Ovary (tissue), 7 donors: ENCODE measurements at regions not wholly inside any gene's neighbourhood (a gene's known extent, or its start where the extent isn't known, plus 50 kb on each side); places are given as distances from the start of the nearest gene placed in this dataset.

Source experiments
- DNase-seq, 5 donors: peaks; one replicate each; pipeline ENCODE4 v3.0.0-alpha.2; 2019 to 2020
- H3K27ac ChIP-seq, 2 donors: fragments of 200-600 bp; one replicate each; pipeline versions ENCODE4 v1.5.1 to v1.8.0; 2019 to 2022
- H3K27me3 ChIP-seq: fragments of 200-600 bp; one replicate; pipeline ENCODE4 v1.8.0; 2022
- H3K36me3 ChIP-seq: fragments of 200-600 bp; sonication (generic); one replicate; pipeline ENCODE4 v1.5.1; 2019
- H3K4me1 ChIP-seq: one replicate; pipeline ENCODE4 v1.8.1; 2013; ENCODE audit warnings: mild to moderate bottlenecking, moderate library complexity; ENCODE audit not compliant: insufficient read depth
- H3K4me3 ChIP-seq: fragments of 200-600 bp; sonication (generic); one replicate; pipeline ENCODE4 v1.5.1; 2017
- H3K9me3 ChIP-seq, 2 donors: fragments of 200-600 bp in 1 of 2; sonication (generic) in 1 of 2; one replicate each; pipeline versions ENCODE4 v1.5.1 to v1.8.1; 2013 to 2019; ENCODE audit warnings: mild to moderate bottlenecking in 1 of 2, moderate library complexity in 1 of 2
- CTCF ChIP-seq, 3 donors: fragments of 450-650 bp in 2 of 3; fragments of 200-600 bp in 1 of 3; IDR thresholded peaks; one replicate each; pipeline versions ENCODE4 v1.5.1 to v1.8.0; 2016 to 2022; ENCODE audit warnings: antibody characterized with exemption in 3 of 3, mild to moderate bottlenecking in 1 of 3
- EP300 ChIP-seq: sonication (generic); formaldehyde crosslinking; IDR thresholded peaks from one replicate; pipeline ENCODE4 v1.6.1; 2017; ENCODE audit warnings: antibody characterized with exemption
- POLR2A ChIP-seq: fragments of 450-650 bp; IDR thresholded peaks from one replicate; pipeline ENCODE4 v1.6.1; 2017; ENCODE audit warnings: antibody characterized with exemption, mild to moderate bottlenecking, moderate library complexity
- WGBS, 3 donors: extraction: QIAGEN DNeasy Blood & Tissue Kit in 1 of 3; methylation state at CpG; one replicate each; pipeline versions ENCODE4 v1.1.5 to v1.1.7; 2013 to 2017; 5-methylcytosine and 5-hydroxymethylcytosine counted together
- intact Hi-C, 4 donors: fragments of 100-400 bp; cut with DNase I; formaldehyde crosslinking; loops; one replicate each; pipeline versions ENCODE4 v1.11.0 to v1.15.1; 2022 to 2023
- donor health status: DM: no; HTN: no; CAD: no; lungs with moderate emphysema.
- donor health status: DM: no; HTN: no; CAD: no.
- donor health status: Bipolar disorder and iron deficiency.
- donor health status: DM: no; HTN: no; CAD: no.
- donor health status: DM: yes; HTN: yes; CAD: no.

DNA sequence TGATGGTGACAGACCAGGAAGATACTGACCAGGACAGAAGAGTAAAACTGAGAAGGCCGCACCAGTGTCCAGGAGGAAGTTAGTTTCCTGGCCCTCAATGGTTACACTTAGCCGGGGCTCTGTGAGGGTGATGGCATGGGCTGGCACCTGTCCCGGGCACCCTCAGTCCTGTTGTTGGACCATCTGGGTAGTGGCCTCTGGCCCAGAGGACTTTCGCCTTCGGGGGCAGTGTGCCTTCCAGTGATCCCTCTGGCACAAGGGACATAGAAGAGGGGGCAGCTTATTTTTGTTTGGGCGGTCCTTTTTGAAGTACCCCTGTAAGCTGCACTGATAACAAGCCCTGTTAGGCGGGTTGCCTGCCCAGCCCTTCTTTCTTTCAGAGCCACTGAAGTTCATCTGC, 1108.6 kb downstream of the TAF11L14 start:
- Histone ChIP-seq H3K4me3 (no peak overlapping the region), H3K9me3 (no peaks in the 10 kb centered on the region), H3K27ac (no peak overlapping the region), H3K27me3 (no peaks in the 10 kb centered on the region), H3K4me1 (no peaks in the 10 kb centered on the region), H3K36me3 (no peaks in the 10 kb centered on the region)
- DNase-seq = no peak
- WGBS, 3 donors = 90 to 94% (median 92%) methylated on average over 7 of the region's 7 CpGs
- intact Hi-C loops = no loop called here
- no peak for TF ChIP-seq EP300
- TF ChIP-seq CTCF (IDR thresholded peaks at IDR 0.05) = no peak
- TF ChIP-seq POLR2A = no peak

GRCh38 chr5:18744441-18744840, 1110.2 kb downstream of the TAF11L14 start:
- Histone ChIP-seq H3K4me1 (no peaks in the 10 kb centered on the region), H3K27ac (no peak overlapping the region)
- WGBS, 3 donors = 86 to 92% (median 87%) methylated on average over 3 of the region's 3 CpGs

GRCh38 chr5:18745042-18745987, 1111.1 kb downstream of the TAF11L14 start:
- peak in 2 of 5 donors; percentile 17 to 29 for DNase-seq
- TF ChIP-seq EP300 (no peak), POLR2A (no peak), CTCF (IDR thresholded peaks at IDR 0.05) (no peak)
- intact Hi-C loops = no loop called here

More at GRCh38 chr5:18744441-18744840, 1110.2 kb downstream of the TAF11L14 start:
- Histone ChIP-seq H3K27me3 (no peaks in the 10 kb centered on the region), H3K36me3 (no peaks in the 10 kb centered on the region), H3K4me3 (no peak overlapping the region), H3K9me3 (no peaks in the 10 kb centered on the region)
- DNase-seq = no peak
- TF ChIP-seq EP300 = no peak
- no peak for TF ChIP-seq POLR2A
- TF ChIP-seq CTCF (IDR thresholded peaks at IDR 0.05) = no peak
- intact Hi-C loops = no loop called here

GRCh38 chr5:18745988-18746615, 1111.8 kb downstream of the TAF11L14 start:
- peak in 1 of 5 donors; percentile 12 for DNase-seq
- H3K27ac ChIP-seq = no peak overlapping the region
- no peaks in the 10 kb centered on the region for H3K27me3 ChIP-seq
- no peaks in the 10 kb centered on the region for H3K9me3 ChIP-seq
- 61 to 76% (median 66%) methylated on average over 9 of the region's 9 CpGs for WGBS, 3 donors
- H3K4me1 ChIP-seq = no peaks in the 10 kb centered on the region
- intact Hi-C loops = no loop called here
- H3K36me3 ChIP-seq = no peaks in the 10 kb centered on the region
- peak overlapping the region; percentile 31 for H3K4me3 ChIP-seq
- no peak for TF ChIP-seq EP300
- TF ChIP-seq CTCF (IDR thresholded peaks at IDR 0.05) = no peak
- no peak for TF ChIP-seq POLR2A

More at GRCh38 chr5:18745042-18745987, 1111.1 kb downstream of the TAF11L14 start:
- H3K27ac ChIP-seq = no peak overlapping the region
- H3K9me3 ChIP-seq = no peaks in the 10 kb centered on the region
- no peaks in the 10 kb centered on the region for H3K36me3 ChIP-seq
- H3K4me1 ChIP-seq = no peaks in the 10 kb centered on the region
- 76 to 92% (median 87%) methylated on average over 13 of the region's 13 CpGs for WGBS, 3 donors
- H3K27me3 ChIP-seq = no peaks in the 10 kb centered on the region
- peak overlapping the region; percentile 31 for H3K4me3 ChIP-seq
